ENCODE measurements at regions not wholly inside any gene's neighbourhood (a gene's known extent, or its start where the extent isn't known, plus 50 kb on each side); places are given as distances from the start of the nearest gene placed in this dataset.

- DNase-seq, result no peak
These were observed 65.5 kb downstream of the ANKRD60 start for GRCh38 chr20:58162986-58163385.

- DNase-seq, result no peak
These were observed 67.3 kb downstream of the ANKRD60 start for GRCh38 chr20:58161192-58161591.

DNA sequence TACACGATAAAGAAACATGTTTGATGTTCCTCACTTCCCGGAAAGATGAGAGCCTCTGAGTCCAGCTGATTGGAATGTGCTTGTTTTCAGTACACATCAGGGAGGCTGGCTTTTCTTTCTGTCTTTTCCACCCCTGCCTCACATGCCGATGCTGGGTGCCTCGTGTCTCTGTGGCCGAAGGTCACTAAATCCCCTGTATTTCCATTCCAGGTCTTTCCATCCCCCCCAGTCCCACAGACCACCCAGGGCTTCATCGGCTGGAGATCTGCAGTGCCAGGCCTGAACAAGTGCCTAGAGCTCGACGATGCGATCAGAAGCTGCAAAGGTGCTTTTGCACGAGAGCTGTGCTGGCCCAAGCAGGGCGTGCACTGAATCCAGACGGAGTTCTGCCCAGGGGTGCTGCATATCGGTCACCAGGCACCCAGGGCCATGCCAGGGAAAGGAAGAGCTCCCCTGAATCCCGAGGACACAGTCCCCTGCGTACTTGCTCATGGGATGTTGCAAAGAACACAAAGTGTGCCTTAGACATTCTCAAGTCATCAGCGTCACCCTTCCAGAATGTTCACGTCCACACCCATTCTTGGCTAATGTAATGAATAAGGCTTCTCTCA, 67.9 kb downstream of the ANKRD60 start:
- no peak for DNase-seq

- no peak for DNase-seq
These were observed 73.1 kb downstream of the ANKRD60 start for GRCh38 chr20:58155148-58155925.

DNA sequence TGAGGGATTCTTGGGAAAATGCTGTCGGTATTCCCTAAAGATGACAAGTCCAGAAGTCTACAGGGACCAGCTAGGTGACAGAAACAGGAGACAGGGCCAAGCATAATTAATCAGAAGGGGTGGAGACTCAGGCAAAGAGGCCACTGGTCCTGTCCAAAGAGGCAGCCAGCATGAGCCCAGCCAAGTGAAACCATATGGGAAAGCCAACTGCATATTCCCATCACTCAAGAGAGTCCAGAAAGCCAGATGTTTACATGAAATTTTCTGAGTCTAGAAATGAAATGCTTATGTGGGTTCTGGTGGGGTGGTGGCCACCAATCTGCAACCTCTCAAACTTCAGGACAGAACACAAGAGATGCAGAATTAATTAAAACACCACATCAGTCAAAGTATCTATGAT, 74.3 kb downstream of the ANKRD60 start:
- no peak for DNase-seq

DNA sequence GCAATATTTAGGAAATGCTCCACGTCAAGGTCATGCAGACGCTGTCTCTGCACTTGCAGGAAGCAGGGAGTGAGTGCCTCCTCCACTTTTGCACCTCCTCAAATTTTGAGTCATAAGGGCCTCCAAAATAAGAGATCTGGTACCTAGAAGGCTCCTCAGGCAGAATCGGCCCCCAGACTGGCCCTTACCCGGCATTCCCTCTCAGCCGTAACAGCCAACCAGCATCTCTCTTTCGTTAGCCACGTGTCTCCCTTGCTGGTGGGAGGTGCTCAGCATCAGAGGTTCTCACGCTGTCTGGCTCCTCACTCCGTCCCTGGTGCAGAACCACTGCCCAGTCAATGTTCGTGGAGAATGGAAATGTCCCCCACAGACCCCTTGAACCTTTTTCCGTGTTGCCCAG, 75.3 kb downstream of the ANKRD60 start:
- DNase-seq, result no peak

DNA sequence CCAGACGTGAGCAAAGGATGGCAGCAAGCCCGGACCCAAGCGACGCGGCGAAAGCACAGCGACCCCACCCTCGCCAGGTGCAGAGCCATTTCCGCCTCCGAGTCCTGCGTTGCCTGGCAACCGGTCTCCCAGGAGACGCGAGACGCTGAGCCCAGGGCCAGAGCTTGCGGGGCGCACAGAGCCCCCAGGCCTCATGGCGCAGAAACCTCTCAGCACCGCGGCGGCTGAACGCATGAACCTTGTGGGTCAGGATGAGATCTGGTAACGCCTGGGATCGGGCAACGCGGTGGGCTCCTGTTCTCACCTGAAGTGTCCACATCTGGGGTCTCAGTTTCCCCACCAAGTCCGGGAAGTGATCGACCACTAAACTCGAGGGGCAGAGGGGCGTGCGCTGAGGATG, 77.7 kb downstream of the ANKRD60 start:
- DNase-seq, result no peak

- no peak for DNase-seq
These were observed 78.9 kb downstream of the ANKRD60 start for GRCh38 chr20:58149437-58150091.

- no peak for DNase-seq
These were observed 79.6 kb downstream of the ANKRD60 start for GRCh38 chr20:58148891-58149290.

DNA sequence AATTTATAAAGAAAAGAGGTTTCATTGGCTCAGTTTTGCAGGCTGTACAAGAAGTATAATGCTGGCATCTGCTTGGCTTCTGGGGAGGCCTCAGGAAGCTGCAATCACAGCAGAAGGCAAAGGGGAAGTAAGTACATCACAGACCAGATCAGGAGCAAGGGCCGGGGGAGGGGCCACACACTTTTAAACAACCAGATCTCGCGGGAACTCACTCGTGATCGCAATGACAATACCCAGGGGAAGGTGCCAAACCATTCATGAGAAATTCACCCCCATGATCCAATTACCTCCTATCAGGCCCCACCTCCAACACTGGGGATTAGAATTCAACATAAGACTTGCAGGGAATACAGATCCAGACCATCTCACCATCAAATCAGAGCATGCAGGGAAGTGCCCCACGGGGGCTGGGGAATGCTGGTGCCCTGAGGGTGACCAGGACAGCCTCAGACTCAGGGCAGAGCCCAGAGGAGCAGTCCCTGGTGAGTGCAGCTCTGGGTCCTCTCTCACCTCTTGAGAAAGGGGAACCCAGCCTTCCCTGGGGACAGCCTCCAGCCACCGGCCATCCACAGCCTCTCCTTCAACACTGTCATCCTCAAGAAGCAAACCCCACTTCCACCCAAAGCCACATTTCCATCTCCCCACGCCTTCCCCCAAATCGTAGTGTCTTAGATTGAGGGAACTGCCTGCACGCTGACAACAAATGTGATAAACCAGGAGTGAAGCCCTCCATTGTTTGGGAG, 80.7 kb downstream of the ANKRD60 start:
- DNase-seq, result no peak

DNA sequence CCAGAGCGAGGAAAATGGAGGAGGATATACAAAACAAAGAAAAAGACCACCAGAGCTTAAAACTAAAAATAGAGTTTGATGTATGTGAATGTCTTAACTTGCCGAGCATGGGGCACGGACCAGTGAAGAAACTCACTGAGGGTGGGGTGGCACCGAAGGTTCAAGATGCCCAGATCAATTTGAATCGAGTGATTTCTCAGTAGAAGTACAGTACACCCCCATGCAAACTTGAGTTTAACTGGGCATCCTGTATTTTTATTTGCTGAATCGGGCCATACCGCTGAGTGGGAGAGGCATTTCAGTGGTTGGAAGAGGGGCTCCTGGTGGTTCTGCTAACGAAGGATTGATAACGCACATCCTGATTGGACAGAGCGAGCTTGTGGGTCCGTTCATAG, 81.7 kb downstream of the ANKRD60 start:
- DNase-seq, result no peak

- no peak for DNase-seq
These were observed 82.2 kb downstream of the ANKRD60 start for GRCh38 chr20:58146081-58146745.

DNA sequence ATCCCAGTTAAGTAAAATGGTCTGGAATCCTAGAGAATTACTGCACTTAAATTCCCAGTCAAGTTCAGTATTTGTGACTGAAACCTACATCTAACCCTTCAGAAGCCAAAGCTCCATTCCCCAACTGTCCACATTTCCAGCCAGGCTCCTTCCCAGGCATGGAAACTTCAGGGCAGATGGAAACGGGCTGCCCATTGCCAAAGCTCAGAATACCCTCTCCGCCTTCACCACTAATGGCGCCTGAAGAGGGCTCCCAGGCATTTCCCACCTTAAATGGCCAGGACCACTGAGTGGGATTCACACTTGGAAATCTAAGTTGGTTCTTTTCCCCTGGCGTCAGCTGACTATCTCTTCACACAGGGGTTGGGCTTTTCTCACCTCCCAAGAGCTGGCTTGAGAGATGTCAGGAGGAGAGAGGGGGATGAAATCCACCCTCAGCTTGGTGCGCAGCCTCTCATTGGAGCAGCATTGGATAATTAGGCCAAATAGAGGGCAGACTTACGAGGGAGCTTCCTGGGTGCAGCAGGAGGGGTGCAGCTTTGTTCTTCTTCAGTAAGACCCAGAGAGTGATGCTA, 82.9 kb downstream of the ANKRD60 start:
- no peak for DNase-seq

DNA sequence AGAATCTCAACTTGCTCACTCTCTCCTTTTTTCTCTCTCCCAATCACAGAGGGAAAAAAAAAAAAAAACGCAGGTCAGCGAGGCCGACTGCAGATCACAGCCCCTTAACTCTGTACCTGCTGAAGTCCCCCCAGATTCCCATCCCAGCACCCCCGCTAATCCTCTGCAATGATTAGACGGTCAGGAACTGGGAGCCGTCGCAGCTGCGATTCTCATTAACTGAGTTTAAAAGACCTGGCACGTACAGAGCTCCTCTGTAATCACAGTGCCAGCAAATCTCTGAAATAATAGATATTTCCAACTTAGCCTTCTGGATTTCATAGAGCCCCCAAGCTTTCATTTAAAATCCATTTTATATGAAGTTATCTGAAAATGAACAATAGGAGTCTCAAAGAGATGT, 84.4 kb downstream of the ANKRD60 start:
- no peak for DNase-seq

- no peak for DNase-seq
These were observed 84.9 kb downstream of the ANKRD60 start for GRCh38 chr20:58143531-58143930.

DNA sequence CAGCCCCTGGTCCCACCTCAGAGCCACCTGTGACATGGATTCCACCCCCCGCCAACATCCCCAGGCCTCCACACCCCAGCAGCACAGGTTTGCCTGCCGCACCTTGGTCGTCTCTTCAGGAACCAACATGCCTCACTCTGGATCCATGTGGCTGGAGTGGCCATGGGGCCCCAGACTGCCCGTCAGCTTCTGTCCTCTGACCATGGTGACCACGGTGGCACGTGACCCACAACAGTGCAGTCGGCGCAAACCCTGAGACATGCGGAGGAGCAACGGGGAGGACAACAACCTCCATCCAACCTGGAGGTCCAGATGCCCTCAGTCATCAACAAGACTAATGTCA, 85.6 kb downstream of the ANKRD60 start:
- no peak for DNase-seq

GRCh38 chr20:58141971-58142842, 86.2 kb downstream of the ANKRD60 start:
- no peak for DNase-seq

- no peak for DNase-seq
These were observed 87.0 kb downstream of the ANKRD60 start for GRCh38 chr20:58141496-58141895.

GRCh38 chr20:58140787-58141425, 87.5 kb downstream of the ANKRD60 start:
- DNase-seq, result no peak

- DNase-seq, result no peak
These were observed 88.3 kb downstream of the ANKRD60 start for GRCh38 chr20:58139849-58140786.

All from hematopoietic multipotent progenitor cell treated with erythropoietin and hydrocortisone succinate and interleukin-3 and kit ligand, for 6 days (in vitro differentiated cells).